PC-3 (cell line): ENCODE measurements at regions not wholly inside any gene's neighbourhood (a gene's known extent, or its start where the extent isn't known, plus 50 kb on each side); places are given as distances from the start of the nearest gene placed in this dataset.

Source experiments
- ATAC-seq: fragments of 200-7000 bp; cut with Tn5 transposase; 2 replicates; pipeline ENCODE4 v1.9.1; 2020; ENCODE audit warnings: mild to moderate bottlenecking, moderate library complexity
- BruUV-seq: library from RNA; stranded (reverse); fragments of 400-500 nt; replicated peaks from 2 replicates; lab custom pipeline; 2021; lab: Mats Ljungman, UMichigan
- CTCF ChIA-PET: fragments of 300-600 bp; sonication (Branson Sonifier 250); formaldehyde crosslinking; loops from one replicate; lab custom pipeline; 2022; ENCODE audit warnings: antibody characterized with exemption; lab: Charles Lee
- POLR2A ChIA-PET: fragments of 300-600 bp; sonication (Branson Sonifier 250); formaldehyde crosslinking; loops from one replicate; lab custom pipeline; 2022; ENCODE audit warnings: antibody characterized with exemption; ENCODE audit not compliant: unreplicated experiment; lab: Charles Lee
- DNase-seq: peaks from one replicate; pipeline ENCODE4 v3.0.0-alpha.2; 2015
- H2AFZ ChIP-seq: fragments of 300-600 bp; sonication (generic); 2 replicates; pipeline ENCODE4 v1.6.0; 2016; ENCODE audit warnings: antibody characterized with exemption, low read length
- H3F3A ChIP-seq: fragments of 300-600 bp; sonication (generic); one replicate; pipeline ENCODE4 v1.6.0; 2017; ENCODE audit warnings: antibody characterized with exemption, low read length, control low read depth, mild to moderate bottlenecking; ENCODE audit not compliant: unreplicated experiment
- H3K27ac ChIP-seq: fragments of 300-600 bp; sonication (generic); 2 replicates; pipeline ENCODE4 v1.5.1; 2016; ENCODE audit warnings: mild to moderate bottlenecking, low read length
- H3K27me3 ChIP-seq: fragments of 300-600 bp; sonication (generic); 2 replicates; pipeline ENCODE4 v1.6.1; 2016; ENCODE audit warnings: low read length, mixed read lengths
- H3K36me3 ChIP-seq: fragments of 300-600 bp; sonication (generic); 2 replicates; pipeline ENCODE4 v1.6.1; 2016; ENCODE audit warnings: low read depth, mixed run types, low read length, mixed read lengths
- H3K4me1 ChIP-seq: fragments of 300-600 bp; sonication (generic); 2 replicates; pipeline ENCODE4 v1.5.1; 2016; ENCODE audit warnings: low read length; ENCODE audit not compliant: insufficient read depth
- H3K4me2 ChIP-seq: fragments of 300-600 bp; sonication (generic); 2 replicates; pipeline ENCODE4 v1.6.0; 2016; ENCODE audit warnings: low read length
- H3K4me3 ChIP-seq: fragments of 300-600 bp; sonication (generic); 2 replicates; pipeline ENCODE4 v1.5.1; 2016; ENCODE audit warnings: mild to moderate bottlenecking, low read length, mixed read lengths
- H3K79me2 ChIP-seq: fragments of 300-600 bp; sonication (generic); 2 replicates; pipeline ENCODE4 v1.6.1; 2017; ENCODE audit warnings: low read length, mixed read lengths
- H3K9ac ChIP-seq: fragments of 300-600 bp; sonication (generic); 2 replicates; pipeline ENCODE4 v1.6.0; 2016; ENCODE audit warnings: mild to moderate bottlenecking, low read length
- H3K9me2 ChIP-seq: fragments of 300-600 bp; sonication (generic); replicated peaks from 2 replicates; pipeline ENCODE4 v1.6.1; 2016; ENCODE audit warnings: mixed run types, low read length, mixed read lengths
- H3K9me3 ChIP-seq: fragments of 300-600 bp; sonication (generic); 2 replicates; pipeline ENCODE4 v1.6.1; 2016; ENCODE audit warnings: low read length, mixed read lengths
- H4K20me1 ChIP-seq: fragments of 300-600 bp; sonication (generic); 2 replicates; pipeline ENCODE4 v1.6.1; 2016; ENCODE audit warnings: low read length, mixed read lengths
- EZH2 ChIP-seq: fragments of 300-600 bp; sonication (generic); IDR thresholded peaks from one replicate; pipeline ENCODE4 v1.6.1; 2017; ENCODE audit warnings: antibody characterized with exemption, mild to moderate bottlenecking, low read length; ENCODE audit not compliant: unreplicated experiment
- EZH2phosphoT487 ChIP-seq: fragments of 300-600 bp; sonication (generic); IDR thresholded peaks from 2 replicates; pipeline ENCODE4 v1.6.1; 2018; ENCODE audit warnings: mild to moderate bottlenecking, antibody characterized with exemption, low read length, borderline replicate concordance
- intact Hi-C: fragments of 100-400 bp; cut with micrococcal nuclease; formaldehyde crosslinking; loops from 2 replicates; pipeline ENCODE4 v1.9.0; 2023
- TF ChIP-seq, protein P1 (sequence below): fragments of 300-600 bp; sonication (generic); conservative IDR thresholded peaks from 2 replicates; pipeline ENCODE4 v1.5.1; 2017; ENCODE audit warnings: antibody characterized with exemption, low read depth, mild to moderate bottlenecking, low read length

DNA sequence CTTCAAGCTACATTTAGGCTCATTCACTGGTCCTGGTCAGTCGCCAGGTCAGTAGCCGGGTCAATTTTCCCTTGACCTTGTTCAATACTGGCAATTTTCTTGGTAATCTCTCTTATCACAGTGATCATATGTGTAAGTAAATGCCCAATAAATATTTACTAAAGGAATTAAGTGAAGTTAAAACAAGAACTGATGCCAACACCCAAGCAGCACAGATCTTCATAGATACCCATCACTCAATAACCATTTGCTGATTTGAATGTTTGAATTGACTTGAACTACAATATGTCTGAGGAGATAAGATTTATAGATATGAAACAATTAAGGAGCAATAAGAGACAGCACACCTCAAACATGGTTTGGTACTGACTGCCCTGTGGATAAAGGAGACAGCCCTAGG, 100.8 kb upstream of the PREP start:
- ATAC-seq, result no peak
- POLR2A ChIA-PET, result no interaction called here
- no TSS peak for BruUV-seq

DNA sequence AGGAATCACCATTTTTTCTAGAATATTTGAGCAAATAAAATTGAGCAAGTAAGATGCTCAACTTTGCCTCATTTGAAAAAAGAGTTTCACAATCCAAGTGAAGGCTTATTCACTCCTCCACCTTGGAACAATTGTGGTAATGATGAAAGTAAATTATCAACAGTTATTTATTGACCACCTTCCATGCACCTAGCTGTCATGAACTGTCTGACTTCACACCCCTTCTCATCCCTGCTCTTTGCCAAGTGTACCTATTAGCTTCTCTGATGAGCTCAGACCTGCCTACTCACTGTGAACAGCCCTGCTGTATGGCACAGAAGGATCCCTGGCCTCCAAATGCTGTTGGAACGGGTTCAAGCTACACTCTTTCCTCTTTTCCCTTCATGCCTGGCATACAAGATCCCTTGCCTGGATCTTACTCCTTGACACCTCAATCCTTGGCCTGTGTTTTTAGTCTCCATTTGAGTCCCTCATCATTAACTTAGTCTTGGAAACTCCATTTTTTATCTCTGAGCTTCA, 99.0 kb upstream of the PREP start:
- TF ChIP-seq EZH2 (no peak), EZH2phosphoT487 (no peak)
- TF ChIP-seq, protein P1, sequence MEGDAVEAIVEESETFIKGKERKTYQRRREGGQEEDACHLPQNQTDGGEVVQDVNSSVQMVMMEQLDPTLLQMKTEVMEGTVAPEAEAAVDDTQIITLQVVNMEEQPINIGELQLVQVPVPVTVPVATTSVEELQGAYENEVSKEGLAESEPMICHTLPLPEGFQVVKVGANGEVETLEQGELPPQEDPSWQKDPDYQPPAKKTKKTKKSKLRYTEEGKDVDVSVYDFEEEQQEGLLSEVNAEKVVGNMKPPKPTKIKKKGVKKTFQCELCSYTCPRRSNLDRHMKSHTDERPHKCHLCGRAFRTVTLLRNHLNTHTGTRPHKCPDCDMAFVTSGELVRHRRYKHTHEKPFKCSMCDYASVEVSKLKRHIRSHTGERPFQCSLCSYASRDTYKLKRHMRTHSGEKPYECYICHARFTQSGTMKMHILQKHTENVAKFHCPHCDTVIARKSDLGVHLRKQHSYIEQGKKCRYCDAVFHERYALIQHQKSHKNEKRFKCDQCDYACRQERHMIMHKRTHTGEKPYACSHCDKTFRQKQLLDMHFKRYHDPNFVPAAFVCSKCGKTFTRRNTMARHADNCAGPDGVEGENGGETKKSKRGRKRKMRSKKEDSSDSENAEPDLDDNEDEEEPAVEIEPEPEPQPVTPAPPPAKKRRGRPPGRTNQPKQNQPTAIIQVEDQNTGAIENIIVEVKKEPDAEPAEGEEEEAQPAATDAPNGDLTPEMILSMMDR, result no peak
- H3K27me3 ChIP-seq, result no peaks in the 10 kb centered on the region
- no TSS peak for BruUV-seq
- POLR2A ChIA-PET, result no interaction called here
- no peak overlapping the region for H2AFZ ChIP-seq
- intact Hi-C loops, result no loop called here
- H4K20me1 ChIP-seq, result no peaks in the 10 kb centered on the region
- H3K27ac ChIP-seq, result no peak overlapping the region
- no peak overlapping the region for H3K4me2 ChIP-seq
- H3F3A ChIP-seq, result no peaks in the 10 kb centered on the region
- no peaks in the 10 kb centered on the region for H3K4me1 ChIP-seq
- CTCF ChIA-PET, result no interaction called here
- no peaks in the 10 kb centered on the region for H3K9me2 ChIP-seq
- no peaks in the 10 kb centered on the region for H3K9me3 ChIP-seq
- H3K79me2 ChIP-seq, result no peaks in the 10 kb centered on the region
- no peaks in the 10 kb centered on the region for H3K36me3 ChIP-seq
- DNase-seq (no peak), ATAC-seq (no peak)
- H3K9ac ChIP-seq, result no peak overlapping the region
- no peak overlapping the region for H3K4me3 ChIP-seq

More for the DNA sequence above, 100.8 kb upstream of the PREP start:
- Histone ChIP-seq H3K27me3 (no peaks in the 10 kb centered on the region), H3K4me3 (no peak overlapping the region), H4K20me1 (no peaks in the 10 kb centered on the region), H3K9me3 (no peaks in the 10 kb centered on the region), H3K9me2 (no peaks in the 10 kb centered on the region), H3K9ac (no peak overlapping the region), H3K27ac (no peak overlapping the region), H3K79me2 (no peaks in the 10 kb centered on the region), H3K4me2 (no peak overlapping the region), H3F3A (no peaks in the 10 kb centered on the region), H3K36me3 (no peaks in the 10 kb centered on the region), H3K4me1 (no peaks in the 10 kb centered on the region), H2AFZ (no peak overlapping the region)
- DNase-seq, result no peak
- no peak for TF ChIP-seq EZH2phosphoT487
- TF ChIP-seq EZH2, result no peak
- TF ChIP-seq, protein P1, result no peak
- CTCF ChIA-PET, result no interaction called here
- intact Hi-C loops, result no loop called here

DNA sequence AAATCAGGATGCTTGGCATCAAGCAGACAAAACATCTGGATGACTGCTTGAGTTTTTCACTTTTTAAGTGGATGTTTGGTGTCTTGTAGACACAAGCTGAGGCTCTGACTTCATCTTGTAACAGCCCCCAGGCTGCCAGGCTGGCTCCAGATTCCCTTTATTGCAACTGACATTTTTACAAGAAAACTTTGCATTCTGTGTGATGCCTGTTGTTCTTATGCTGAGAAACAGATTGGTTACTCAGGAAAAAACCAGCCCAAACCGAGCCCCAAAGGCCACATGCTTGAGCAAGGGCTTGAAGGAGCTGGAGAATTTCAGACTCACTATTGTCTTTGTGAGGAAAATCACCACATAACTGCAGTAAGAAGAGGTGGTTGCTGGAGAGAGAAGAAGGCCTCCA, 98.4 kb upstream of the PREP start:
- intact Hi-C loops, result no loop called here
- DNase-seq (no peak), ATAC-seq (no peak)
- no peaks in the 10 kb centered on the region for H3K9me2 ChIP-seq
- no peaks in the 10 kb centered on the region for H3F3A ChIP-seq
- no peak overlapping the region for H3K4me3 ChIP-seq
- BruUV-seq, result no TSS peak
- H3K4me1 ChIP-seq, result no peaks in the 10 kb centered on the region
- CTCF ChIA-PET, result no interaction called here
- no peaks in the 10 kb centered on the region for H3K79me2 ChIP-seq
- no peak overlapping the region for H3K4me2 ChIP-seq
- POLR2A ChIA-PET, result no interaction called here
- no peaks in the 10 kb centered on the region for H3K27me3 ChIP-seq
- H4K20me1 ChIP-seq, result no peaks in the 10 kb centered on the region
- H3K9ac ChIP-seq, result no peak overlapping the region
- no peak overlapping the region for H3K27ac ChIP-seq
- H3K36me3 ChIP-seq, result no peaks in the 10 kb centered on the region
- no peaks in the 10 kb centered on the region for H3K9me3 ChIP-seq
- H2AFZ ChIP-seq, result no peak overlapping the region
- TF ChIP-seq, protein P1, result no peak
- TF ChIP-seq EZH2phosphoT487, result no peak
- TF ChIP-seq EZH2, result no peak
